ENCODE measurements at regions not wholly inside any gene's neighbourhood (a gene's known extent, or its start where the extent isn't known, plus 50 kb on each side); places are given as distances from the start of the nearest gene placed in this dataset.
A peak's percentile ranks its signal among the peaks of the same experiment; 100 is the strongest.

DNA sequence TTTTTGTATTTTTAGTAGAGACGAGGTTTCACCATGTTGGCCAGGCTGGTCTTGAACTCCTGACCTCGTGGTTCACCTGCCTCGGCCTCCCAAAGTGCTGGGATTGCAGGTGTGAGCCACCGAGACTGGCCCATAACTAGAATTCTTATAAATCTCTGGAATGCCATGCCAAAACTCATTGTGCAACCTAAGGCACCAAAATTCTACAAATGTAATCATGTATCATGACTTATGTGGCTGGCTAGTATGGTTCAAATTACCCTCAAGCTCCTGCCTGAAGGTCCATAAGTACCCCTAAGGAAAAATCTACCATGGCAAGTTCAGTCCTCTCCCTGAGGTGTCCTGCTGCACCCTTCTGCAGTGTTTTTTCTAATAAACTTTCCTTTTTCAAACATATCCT is 63.8 kb upstream of the CSF1 start:
- no peak for DNase-seq

GRCh38 chr1:109846162-109846561 is 64.5 kb upstream of the CSF1 start:
- H2BK120ac ChIP-seq (ENCODE audit: low read depth, low read length): no peak overlapping the region

More for the DNA sequence above, 63.8 kb upstream of the CSF1 start:
- Histone ChIP-seq H3K9me3 (ENCODE audit: control insufficient read depth, low read length) (no peaks in the 10 kb centered on the region), H2BK120ac (ENCODE audit: low read depth, low read length) (no peak overlapping the region), H3K36me3 (ENCODE audit: control insufficient read depth in 1 of 2, insufficient read depth in 2 of 2, low read depth in 1 of 2, low read length in 2 of 2) (no peaks in the 10 kb centered on the region), H3K4me3 (ENCODE audit: insufficient read depth in 1 of 2, low read depth in 1 of 2, low read length in 2 of 2) (no peak overlapping the region), H3K14ac (ENCODE audit: low read length in 2 of 2) (no peak overlapping the region), H2BK12ac (ENCODE audit: low read length in 2 of 2) (no peak overlapping the region), H3K9ac (ENCODE audit: low read length) (no peak overlapping the region), H2AK5ac (ENCODE audit: low read length, severe bottlenecking) (no peak overlapping the region), H3K79me1 (replicated peaks; ENCODE audit: low read length, poor library complexity, severe bottlenecking) (no peaks in the 10 kb centered on the region), H3K4ac (ENCODE audit: low read depth in 1 of 2, low read length in 2 of 2) (no peak overlapping the region), H3K27me3 (ENCODE audit: control insufficient read depth in 1 of 2, insufficient read depth in 1 of 2, low read length in 2 of 2) (no peaks in the 10 kb centered on the region), H4K8ac (ENCODE audit: low read length) (no peak overlapping the region), H3K4me2 (ENCODE audit: low read length, poor library complexity, severe bottlenecking) (no peak overlapping the region), H3K4me1 (ENCODE audit: control insufficient read depth, insufficient read depth, low read depth, low read length) (peaks cover 2% of the 10 kb centered on the region), H2BK5ac (ENCODE audit: low read depth, low read length, poor library complexity, severe bottlenecking) (no peak overlapping the region), H4K91ac (ENCODE audit: low read length) (no peak overlapping the region), H2BK15ac (ENCODE audit: low read depth, poor library complexity, severe bottlenecking) (no peak overlapping the region), H3K18ac (ENCODE audit: low read depth in 1 of 2, low read length in 2 of 2) (no peak overlapping the region), H3K27ac (ENCODE audit: low read length, poor library complexity, severe bottlenecking) (no peak overlapping the region), H3K23ac (ENCODE audit: low read length in 2 of 2) (no peak overlapping the region), H2AFZ (ENCODE audit: low read depth, low read length) (no peak overlapping the region)
- 94% methylated on average over 3 of the region's 4 CpGs for WGBS

GRCh38 chr1:109845658-109846057 is 65.0 kb upstream of the CSF1 start:
- no peak for DNase-seq
- H2BK12ac ChIP-seq (ENCODE audit: low read length in 2 of 2): no peak overlapping the region
- WGBS: 92% methylated on average over 3 of the region's 3 CpGs

More at GRCh38 chr1:109846162-109846561, 64.5 kb upstream of the CSF1 start:
- Histone ChIP-seq H3K9me3 (ENCODE audit: control insufficient read depth, low read length) (no peaks in the 10 kb centered on the region), H2BK15ac (ENCODE audit: low read depth, poor library complexity, severe bottlenecking) (no peak overlapping the region), H3K27me3 (ENCODE audit: control insufficient read depth in 1 of 2, insufficient read depth in 1 of 2, low read length in 2 of 2) (no peaks in the 10 kb centered on the region), H2AFZ (ENCODE audit: low read depth, low read length) (no peak overlapping the region), H3K4ac (ENCODE audit: low read depth in 1 of 2, low read length in 2 of 2) (no peak overlapping the region), H2BK5ac (ENCODE audit: low read depth, low read length, poor library complexity, severe bottlenecking) (no peak overlapping the region), H3K14ac (ENCODE audit: low read length in 2 of 2) (no peak overlapping the region), H2AK5ac (ENCODE audit: low read length, severe bottlenecking) (no peak overlapping the region), H3K36me3 (ENCODE audit: control insufficient read depth in 1 of 2, insufficient read depth in 2 of 2, low read depth in 1 of 2, low read length in 2 of 2) (no peaks in the 10 kb centered on the region), H3K4me1 (ENCODE audit: control insufficient read depth, insufficient read depth, low read depth, low read length) (peaks cover 2% of the 10 kb centered on the region), H3K23ac (ENCODE audit: low read length in 2 of 2) (no peak overlapping the region), H2BK12ac (ENCODE audit: low read length in 2 of 2) (no peak overlapping the region), H4K8ac (ENCODE audit: low read length) (no peak overlapping the region), H3K4me3 (ENCODE audit: insufficient read depth in 1 of 2, low read depth in 1 of 2, low read length in 2 of 2) (no peak overlapping the region), H3K4me2 (ENCODE audit: low read length, poor library complexity, severe bottlenecking) (no peak overlapping the region), H3K27ac (ENCODE audit: low read length, poor library complexity, severe bottlenecking) (no peak overlapping the region), H3K79me1 (replicated peaks; ENCODE audit: low read length, poor library complexity, severe bottlenecking) (no peaks in the 10 kb centered on the region), H3K18ac (ENCODE audit: low read depth in 1 of 2, low read length in 2 of 2) (no peak overlapping the region), H4K91ac (ENCODE audit: low read length) (no peak overlapping the region), H3K9ac (ENCODE audit: low read length) (no peak overlapping the region)
- WGBS: 85% methylated on average over 2 of the region's 3 CpGs
- DNase-seq: no peak

GRCh38 chr1:109844609-109845008 is 66.0 kb upstream of the CSF1 start:
- H3K23ac ChIP-seq (ENCODE audit: low read length in 2 of 2): no peak overlapping the region
- H3K9ac ChIP-seq (ENCODE audit: low read length): no peak overlapping the region
- no peak overlapping the region for H3K27ac ChIP-seq (ENCODE audit: low read length, poor library complexity, severe bottlenecking)
- H3K27me3 ChIP-seq (ENCODE audit: control insufficient read depth in 1 of 2, insufficient read depth in 1 of 2, low read length in 2 of 2): no peaks in the 10 kb centered on the region
- WGBS: 81% methylated on average over 2 of the region's 2 CpGs
- no peaks in the 10 kb centered on the region for H3K79me1 ChIP-seq (replicated peaks; ENCODE audit: low read length, poor library complexity, severe bottlenecking)
- H2AFZ ChIP-seq (ENCODE audit: low read depth, low read length): no peak overlapping the region
- no peak overlapping the region for H4K91ac ChIP-seq (ENCODE audit: low read length)
- no peak overlapping the region for H2AK5ac ChIP-seq (ENCODE audit: low read length, severe bottlenecking)
- peak overlapping the region in 1 of 2 experiments; percentile 35 for H3K18ac ChIP-seq (ENCODE audit: low read depth in 1 of 2, low read length in 2 of 2)
- H3K4me1 ChIP-seq (ENCODE audit: control insufficient read depth, insufficient read depth, low read depth, low read length): peaks cover 2% of the 10 kb centered on the region
- H4K8ac ChIP-seq (ENCODE audit: low read length): no peak overlapping the region
- H2BK120ac ChIP-seq (ENCODE audit: low read depth, low read length): no peak overlapping the region
- H3K4me2 ChIP-seq (ENCODE audit: low read length, poor library complexity, severe bottlenecking): no peak overlapping the region
- no peak overlapping the region for H2BK15ac ChIP-seq (ENCODE audit: low read depth, poor library complexity, severe bottlenecking)
- H3K4me3 ChIP-seq (ENCODE audit: insufficient read depth in 1 of 2, low read depth in 1 of 2, low read length in 2 of 2): no peak overlapping the region
- H3K4ac ChIP-seq (ENCODE audit: low read depth in 1 of 2, low read length in 2 of 2): no peak overlapping the region
- no peak overlapping the region for H3K14ac ChIP-seq (ENCODE audit: low read length in 2 of 2)
- no peaks in the 10 kb centered on the region for H3K36me3 ChIP-seq (ENCODE audit: control insufficient read depth in 1 of 2, insufficient read depth in 2 of 2, low read depth in 1 of 2, low read length in 2 of 2)
- H2BK5ac ChIP-seq (ENCODE audit: low read depth, low read length, poor library complexity, severe bottlenecking): no peak overlapping the region
- H3K9me3 ChIP-seq (ENCODE audit: control insufficient read depth, low read length): no peaks in the 10 kb centered on the region
- no peak for DNase-seq
- H2BK12ac ChIP-seq (ENCODE audit: low read length in 2 of 2): no peak overlapping the region

More at GRCh38 chr1:109845658-109846057, 65.0 kb upstream of the CSF1 start:
- Histone ChIP-seq H2BK15ac (ENCODE audit: low read depth, poor library complexity, severe bottlenecking) (no peak overlapping the region), H2BK120ac (ENCODE audit: low read depth, low read length) (no peak overlapping the region), H3K4me3 (ENCODE audit: insufficient read depth in 1 of 2, low read depth in 1 of 2, low read length in 2 of 2) (no peak overlapping the region), H4K91ac (ENCODE audit: low read length) (no peak overlapping the region), H3K23ac (ENCODE audit: low read length in 2 of 2) (no peak overlapping the region), H3K4me1 (ENCODE audit: control insufficient read depth, insufficient read depth, low read depth, low read length) (peaks cover 2% of the 10 kb centered on the region), H3K18ac (ENCODE audit: low read depth in 1 of 2, low read length in 2 of 2) (no peak overlapping the region), H3K9me3 (ENCODE audit: control insufficient read depth, low read length) (no peaks in the 10 kb centered on the region), H3K27ac (ENCODE audit: low read length, poor library complexity, severe bottlenecking) (no peak overlapping the region), H3K36me3 (ENCODE audit: control insufficient read depth in 1 of 2, insufficient read depth in 2 of 2, low read depth in 1 of 2, low read length in 2 of 2) (no peaks in the 10 kb centered on the region), H2AK5ac (ENCODE audit: low read length, severe bottlenecking) (no peak overlapping the region), H3K4ac (ENCODE audit: low read depth in 1 of 2, low read length in 2 of 2) (no peak overlapping the region), H3K27me3 (ENCODE audit: control insufficient read depth in 1 of 2, insufficient read depth in 1 of 2, low read length in 2 of 2) (no peaks in the 10 kb centered on the region), H2BK5ac (ENCODE audit: low read depth, low read length, poor library complexity, severe bottlenecking) (no peak overlapping the region), H2AFZ (ENCODE audit: low read depth, low read length) (no peak overlapping the region), H3K9ac (ENCODE audit: low read length) (no peak overlapping the region), H3K79me1 (replicated peaks; ENCODE audit: low read length, poor library complexity, severe bottlenecking) (no peaks in the 10 kb centered on the region), H3K4me2 (ENCODE audit: low read length, poor library complexity, severe bottlenecking) (no peak overlapping the region), H3K14ac (ENCODE audit: low read length in 2 of 2) (no peak overlapping the region), H4K8ac (ENCODE audit: low read length) (no peak overlapping the region)
